GM04503 (cell line): ENCODE measurements at regions not wholly inside any gene's neighbourhood (a gene's known extent, or its start where the extent isn't known, plus 50 kb on each side); places are given as distances from the start of the nearest gene placed in this dataset.

Experiments
- DNase-seq: peaks from one replicate; pipeline ENCODE4 v3.0.0-alpha.2; 2012; ENCODE audit warnings: low read depth

- DNase-seq, result no peak
Measured at GRCh38 chr13:30107521-30108136, 199.7 kb downstream of the KATNAL1 start.

GRCh38 chr13:30107121-30107520 lies 200.2 kb downstream of the KATNAL1 start:
- DNase-seq, result no peak

GRCh38 chr13:30105381-30105780 lies 202.0 kb downstream of the KATNAL1 start:
- no peak for DNase-seq

- no peak for DNase-seq
Measured at GRCh38 chr13:30103161-30103840, 204.1 kb downstream of the KATNAL1 start.

- DNase-seq, result no peak
Measured at GRCh38 chr13:30100226-30100625, 207.1 kb downstream of the KATNAL1 start.

GRCh38 chr13:30097701-30098100 lies 209.7 kb downstream of the KATNAL1 start:
- DNase-seq, result no peak

- DNase-seq, result no peak
Measured at GRCh38 chr13:30097089-30097488, 210.3 kb downstream of the KATNAL1 start.

- DNase-seq, result no peak
Measured at GRCh38 chr13:30094015-30094414, 213.3 kb downstream of the KATNAL1 start.

- DNase-seq, result no peak
Measured at GRCh38 chr13:30093236-30093635, 214.1 kb downstream of the KATNAL1 start.

GRCh38 chr13:30091691-30092090 lies 215.7 kb downstream of the KATNAL1 start:
- DNase-seq, result no peak

- DNase-seq, result no peak
Measured at GRCh38 chr13:30091035-30091434, 216.3 kb downstream of the KATNAL1 start.

GRCh38 chr13:30088312-30088855 lies 219.0 kb downstream of the KATNAL1 start:
- DNase-seq, result no peak

GRCh38 chr13:30085087-30085486 lies 222.3 kb downstream of the KATNAL1 start:
- DNase-seq, result no peak

- DNase-seq, result no peak
Measured at GRCh38 chr13:30082391-30082790, 225.0 kb downstream of the KATNAL1 start.

- DNase-seq, result no peak
Measured at GRCh38 chr13:30081331-30081730, 226.0 kb downstream of the KATNAL1 start.

- no peak for DNase-seq
Measured at GRCh38 chr13:30079501-30079900, 227.8 kb downstream of the KATNAL1 start.

- no peak for DNase-seq
Measured at GRCh38 chr13:30078059-30078458, 227.6 kb upstream of the UBL3 start.

- no peak for DNase-seq
Measured at GRCh38 chr13:30077240-30077735, 226.9 kb upstream of the UBL3 start.

GRCh38 chr13:30074955-30075614 lies 224.7 kb upstream of the UBL3 start:
- DNase-seq, result no peak

- DNase-seq, result peak; percentile 9
Measured at GRCh38 chr13:30074431-30074830, 224.0 kb upstream of the UBL3 start.

- no peak for DNase-seq
Measured at GRCh38 chr13:30072818-30073186, 222.4 kb upstream of the UBL3 start.

- DNase-seq, result no peak
Measured at GRCh38 chr13:30071969-30072817, 221.8 kb upstream of the UBL3 start.
